ENCODE measurements at regions not wholly inside any gene's neighbourhood (a gene's known extent, or its start where the extent isn't known, plus 50 kb on each side); places are given as distances from the start of the nearest gene placed in this dataset.
"Not testable (repeated sequence)": the region's sequence is repeated elsewhere in the genome, so short reads cannot be mapped to it uniquely, and the experiment has no call there.

DNA sequence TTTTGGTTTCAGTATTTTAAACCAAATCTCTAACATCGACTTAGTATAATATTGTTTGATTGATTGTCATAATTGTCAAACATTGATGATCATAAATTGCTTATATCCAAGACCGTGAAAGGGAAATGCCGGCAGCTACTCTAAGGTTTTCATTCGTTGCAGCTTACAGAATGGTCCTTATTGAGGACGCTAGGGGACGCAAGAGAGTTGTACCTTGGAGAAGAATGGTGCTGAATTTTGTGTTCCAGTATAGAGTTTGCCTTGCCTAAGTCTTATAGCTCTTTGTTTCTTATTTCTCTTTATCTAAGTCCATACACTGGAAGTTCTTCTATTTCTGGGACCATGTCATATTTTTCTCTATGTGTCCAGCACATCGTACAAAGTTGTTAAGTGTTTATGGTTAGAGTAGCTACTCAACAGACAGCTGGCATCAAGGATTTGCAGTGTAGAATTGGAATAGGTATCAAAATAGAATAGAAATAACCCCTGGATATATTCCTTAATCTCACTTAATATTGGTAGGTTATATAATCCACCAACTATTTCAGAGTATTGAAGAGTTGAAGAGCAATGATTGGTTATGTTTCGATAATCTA, 67.4 kb upstream of the GPR39 start:
- H3K4me3 ChIP-seq; H3K9me3 ChIP-seq (ENCODE audit: low read depth); H3K27me3 ChIP-seq; H3K4me1 ChIP-seq (ENCODE audit: low read depth); H3K36me3 ChIP-seq; H3K27ac ChIP-seq: not testable (repeated sequence)
- peak; percentile 74 to 76 for DNase-seq (ENCODE audit: low read depth in 1 of 2, low spot score in 1 of 2)
- TF ChIP-seq, protein P1, sequence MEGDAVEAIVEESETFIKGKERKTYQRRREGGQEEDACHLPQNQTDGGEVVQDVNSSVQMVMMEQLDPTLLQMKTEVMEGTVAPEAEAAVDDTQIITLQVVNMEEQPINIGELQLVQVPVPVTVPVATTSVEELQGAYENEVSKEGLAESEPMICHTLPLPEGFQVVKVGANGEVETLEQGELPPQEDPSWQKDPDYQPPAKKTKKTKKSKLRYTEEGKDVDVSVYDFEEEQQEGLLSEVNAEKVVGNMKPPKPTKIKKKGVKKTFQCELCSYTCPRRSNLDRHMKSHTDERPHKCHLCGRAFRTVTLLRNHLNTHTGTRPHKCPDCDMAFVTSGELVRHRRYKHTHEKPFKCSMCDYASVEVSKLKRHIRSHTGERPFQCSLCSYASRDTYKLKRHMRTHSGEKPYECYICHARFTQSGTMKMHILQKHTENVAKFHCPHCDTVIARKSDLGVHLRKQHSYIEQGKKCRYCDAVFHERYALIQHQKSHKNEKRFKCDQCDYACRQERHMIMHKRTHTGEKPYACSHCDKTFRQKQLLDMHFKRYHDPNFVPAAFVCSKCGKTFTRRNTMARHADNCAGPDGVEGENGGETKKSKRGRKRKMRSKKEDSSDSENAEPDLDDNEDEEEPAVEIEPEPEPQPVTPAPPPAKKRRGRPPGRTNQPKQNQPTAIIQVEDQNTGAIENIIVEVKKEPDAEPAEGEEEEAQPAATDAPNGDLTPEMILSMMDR (IDR thresholded peaks at IDR 0.05; ENCODE audit: low read depth, low read length): peak; percentile 68

DNA sequence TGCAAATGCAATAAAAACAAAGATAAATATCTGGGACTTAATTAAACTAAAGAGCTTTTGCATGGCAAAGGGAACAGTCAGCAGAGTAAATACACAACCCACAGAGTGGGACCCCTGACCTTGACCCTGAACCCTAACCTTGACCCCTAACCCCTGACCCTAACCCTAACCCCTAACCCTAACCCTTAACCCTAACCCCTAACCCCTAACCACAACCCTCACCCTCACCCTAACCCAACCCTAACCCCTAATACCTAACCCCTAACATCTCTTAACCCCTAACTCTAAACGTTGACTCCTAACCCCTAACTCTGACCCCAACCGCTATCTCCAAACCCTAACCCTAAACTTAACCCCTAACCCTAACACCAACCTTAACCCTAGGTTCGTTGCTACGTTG, 64.9 kb upstream of the GPR39 start:
- not testable (repeated sequence) for H3K9me3 ChIP-seq (ENCODE audit: low read depth); H3K27ac ChIP-seq; H3K4me3 ChIP-seq; DNase-seq (ENCODE audit: low read depth in 1 of 2, low spot score in 1 of 2); H3K27me3 ChIP-seq; H3K36me3 ChIP-seq; H3K4me1 ChIP-seq (ENCODE audit: low read depth)

DNA sequence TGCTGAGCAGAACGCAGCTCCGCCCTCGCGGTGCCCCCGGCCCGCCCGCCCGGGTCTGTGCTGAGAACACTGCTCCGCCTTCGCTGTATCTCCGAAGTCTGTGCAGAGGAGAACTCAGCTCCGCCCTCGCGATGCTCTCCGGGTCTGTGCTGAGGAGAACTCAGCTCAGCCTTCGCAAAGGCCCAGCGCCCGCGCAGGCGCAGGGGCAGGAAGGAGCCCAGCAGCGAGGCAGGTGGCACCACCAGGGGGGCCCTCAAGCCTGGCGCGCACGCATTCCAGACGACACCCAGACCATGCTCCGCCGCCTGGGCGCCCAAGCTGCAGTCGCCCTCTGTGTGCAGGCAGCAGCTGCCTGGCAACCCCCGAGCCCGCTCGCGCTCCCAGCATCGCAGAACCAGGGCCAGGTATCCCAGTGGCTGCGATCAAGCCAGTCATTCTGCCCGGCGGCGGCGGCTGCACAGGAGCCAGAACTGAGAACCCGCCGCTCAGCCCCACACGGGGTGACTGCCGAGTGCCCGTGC, 64.1 kb upstream of the GPR39 start:
- H3K27ac ChIP-seq; H3K9me3 ChIP-seq (ENCODE audit: low read depth); H3K27me3 ChIP-seq; H3K4me1 ChIP-seq (ENCODE audit: low read depth); H3K36me3 ChIP-seq: not testable (repeated sequence)
- DNase-seq (ENCODE audit: low read depth in 1 of 2, low spot score in 1 of 2): peak; percentile 18 to 72
- H3K4me3 ChIP-seq: peak overlapping the region; percentile 18

DNA sequence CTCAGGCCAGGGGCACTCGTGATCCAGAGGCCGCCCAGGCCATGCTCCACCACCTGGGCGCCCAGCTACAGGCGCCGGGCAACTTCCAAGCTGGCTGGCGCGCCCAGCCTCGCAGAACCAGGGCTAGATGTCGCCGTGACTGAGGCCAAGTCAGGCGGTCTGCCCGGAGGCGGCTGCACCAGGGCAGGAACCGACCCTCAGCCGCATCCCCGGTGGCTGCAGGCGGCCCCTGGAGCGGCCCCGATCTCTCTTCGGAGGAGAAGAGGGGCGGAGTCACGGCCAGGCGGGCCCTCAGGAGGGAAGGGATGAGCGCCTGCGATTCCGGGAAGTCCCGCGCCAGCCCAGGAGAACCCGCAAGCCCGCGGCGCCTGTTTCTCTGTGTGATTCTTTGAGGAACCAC, 63.2 kb upstream of the GPR39 start:
- H3K27ac ChIP-seq; H3K36me3 ChIP-seq; H3K27me3 ChIP-seq; H3K9me3 ChIP-seq (ENCODE audit: low read depth); H3K4me1 ChIP-seq (ENCODE audit: low read depth): not testable (repeated sequence)
- peak overlapping the region; percentile 18 for H3K4me3 ChIP-seq
- DNase-seq (ENCODE audit: low read depth in 1 of 2, low spot score in 1 of 2): peak in 1 of 2 donors; percentile 42

DNA sequence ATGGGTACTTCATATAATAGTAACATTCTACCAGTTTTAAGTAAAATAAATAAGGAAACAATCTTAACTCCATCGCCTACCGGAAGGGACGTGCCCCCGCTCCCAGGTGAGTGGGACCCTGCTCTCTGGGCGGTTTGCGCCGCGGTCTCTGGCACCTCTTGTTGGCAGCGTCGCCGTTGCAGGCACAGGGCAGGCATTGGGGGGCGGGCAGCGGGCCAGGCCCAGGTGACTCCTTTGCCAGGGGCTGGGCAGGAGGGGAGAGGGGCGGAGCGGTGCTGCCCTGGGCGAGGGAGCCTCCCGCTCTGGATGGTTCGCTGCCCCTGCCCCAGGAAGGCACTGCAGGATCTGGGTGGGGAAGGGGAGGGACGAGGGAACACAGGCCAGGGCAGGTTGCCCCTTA, 55.6 kb upstream of the GPR39 start:
- not testable (repeated sequence) for DNase-seq (ENCODE audit: low read depth in 1 of 2, low spot score in 1 of 2); H3K9me3 ChIP-seq (ENCODE audit: low read depth); H3K27ac ChIP-seq; H3K27me3 ChIP-seq; H3K36me3 ChIP-seq; H3K4me1 ChIP-seq (ENCODE audit: low read depth); H3K4me3 ChIP-seq

DNA sequence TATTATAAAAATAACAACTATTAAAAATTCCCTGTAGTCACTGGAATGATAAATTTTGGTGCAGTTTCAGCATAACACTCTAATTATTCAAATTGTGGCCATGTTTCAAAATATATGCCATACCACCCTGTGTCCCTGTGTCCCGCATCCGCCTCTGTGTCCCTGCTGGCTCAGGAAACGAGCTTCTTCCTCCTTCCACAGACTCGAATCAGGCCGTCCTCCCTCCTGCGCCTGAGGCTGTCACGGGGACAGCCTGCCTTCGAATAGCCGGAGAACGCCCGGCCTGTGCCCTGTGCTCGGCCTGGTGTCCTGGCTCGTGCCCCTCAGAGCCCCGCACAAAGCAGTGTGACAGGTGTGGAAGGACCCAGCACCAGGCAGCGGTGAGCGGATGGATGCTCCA, 55.1 kb upstream of the GPR39 start:
- not testable (repeated sequence) for DNase-seq (ENCODE audit: low read depth in 1 of 2, low spot score in 1 of 2); H3K4me3 ChIP-seq; H3K27ac ChIP-seq; H3K9me3 ChIP-seq (ENCODE audit: low read depth); H3K36me3 ChIP-seq; H3K27me3 ChIP-seq; H3K4me1 ChIP-seq (ENCODE audit: low read depth)

DNA sequence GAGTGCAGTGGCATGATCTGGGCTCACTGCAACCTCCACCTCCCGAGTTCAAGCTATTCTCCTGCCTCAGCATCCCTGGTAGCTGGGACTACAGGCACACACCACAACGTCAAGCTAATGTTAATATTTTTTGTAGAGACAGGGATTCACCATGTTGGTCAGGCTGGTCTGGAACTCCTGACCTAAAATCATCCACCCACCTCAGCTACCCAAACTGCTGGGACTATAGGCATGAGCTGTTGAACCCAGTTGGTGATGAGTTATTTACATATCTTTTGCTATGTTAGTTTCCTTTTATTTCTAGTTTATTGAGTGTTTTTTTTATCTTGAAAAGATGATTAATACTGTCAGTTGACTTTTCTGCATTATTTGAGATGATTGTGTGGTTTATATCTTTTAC, 53.3 kb upstream of the GPR39 start:
- H3K9me3 ChIP-seq (ENCODE audit: low read depth); DNase-seq (ENCODE audit: low read depth in 1 of 2, low spot score in 1 of 2); H3K27me3 ChIP-seq; H3K4me3 ChIP-seq; H3K4me1 ChIP-seq (ENCODE audit: low read depth); H3K36me3 ChIP-seq; H3K27ac ChIP-seq: not testable (repeated sequence)

DNA sequence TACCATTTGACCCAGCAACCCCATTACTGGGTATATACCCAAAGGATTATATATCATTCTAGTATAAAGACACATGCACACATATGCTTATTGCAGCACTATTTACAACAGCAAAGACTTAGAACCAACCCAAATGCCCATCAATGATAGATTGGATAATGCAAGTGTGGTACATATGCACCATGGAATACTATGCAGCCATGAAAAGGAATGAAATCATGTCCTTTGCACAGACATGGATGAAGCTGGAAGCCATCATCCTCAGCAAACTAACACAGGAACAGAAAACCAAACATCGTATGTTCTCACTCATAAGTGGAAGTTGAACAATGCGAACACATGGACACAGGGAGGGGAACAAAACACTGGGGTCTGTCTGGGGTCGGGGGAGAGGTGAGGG, 50.6 kb upstream of the GPR39 start:
- not testable (repeated sequence) for H3K4me3 ChIP-seq; H3K36me3 ChIP-seq; DNase-seq (ENCODE audit: low read depth in 1 of 2, low spot score in 1 of 2); H3K27me3 ChIP-seq; H3K4me1 ChIP-seq (ENCODE audit: low read depth); H3K27ac ChIP-seq; H3K9me3 ChIP-seq (ENCODE audit: low read depth)

DNA sequence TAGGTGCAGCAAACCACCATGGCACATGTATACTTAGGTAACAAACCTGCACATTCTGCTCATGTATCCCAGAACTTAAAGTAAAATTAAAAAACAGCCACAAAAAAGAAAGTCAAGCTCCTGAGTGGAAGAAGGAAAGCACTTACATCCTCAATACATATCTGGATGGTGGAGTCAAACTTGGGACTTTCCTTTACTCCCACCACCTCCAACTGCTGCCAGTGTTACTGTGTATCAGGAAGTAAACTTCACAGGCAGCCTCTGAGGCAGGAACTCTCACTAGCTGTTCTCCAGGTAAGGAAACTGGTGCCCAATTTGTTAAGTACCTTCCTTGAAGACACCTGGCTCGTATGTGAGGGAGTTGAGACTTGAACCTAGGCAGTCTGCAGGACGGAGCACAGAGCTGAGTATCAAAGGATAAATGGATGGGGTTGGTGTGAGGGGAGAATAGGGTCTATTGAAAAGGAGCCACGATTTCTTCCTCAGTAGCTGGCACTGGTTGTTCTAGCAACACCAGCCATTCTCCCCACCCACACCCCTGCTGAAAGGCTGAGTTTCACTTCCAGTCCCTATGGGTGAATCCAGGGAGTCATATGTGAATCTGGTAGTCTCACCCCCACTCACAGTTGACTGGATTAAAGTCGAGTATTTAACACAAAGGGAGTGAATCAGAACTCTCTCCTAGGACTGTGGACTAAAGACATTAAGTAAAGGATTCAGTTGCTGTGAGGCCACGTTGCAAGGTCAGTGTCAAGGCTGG, 50.0 kb upstream of the GPR39 start:
- DNase-seq (ENCODE audit: low read depth in 1 of 2, low spot score in 1 of 2): no peak
- Histone ChIP-seq H3K4me1 (ENCODE audit: low read depth) (no peaks in the 10 kb centered on the region), H3K4me3 (no peak overlapping the region), H3K36me3 (no peaks in the 10 kb centered on the region), H3K27ac (no peak overlapping the region), H3K27me3 (no peaks in the 10 kb centered on the region), H3K9me3 (ENCODE audit: low read depth) (no peaks in the 10 kb centered on the region)
- TF ChIP-seq, protein P1 (IDR thresholded peaks at IDR 0.05; ENCODE audit: low read depth, low read length): no peak

All from cardiac muscle cell (in vitro differentiated cells and primary cell).